ENCODE measurements at regions not wholly inside any gene's neighbourhood (a gene's known extent, or its start where the extent isn't known, plus 50 kb on each side); places are given as distances from the start of the nearest gene placed in this dataset.

GRCh38 chr16:22425036-22425801 is 50.8 kb upstream of the CDR2 start (continued):
- TF ChIP-seq ZNF652 (CRISPR knock-in tag; IDR thresholded peaks at IDR 0.05; ENCODE audit: borderline replicate concordance, low read depth) (no peak), BCL6 (CRISPR knock-in tag; IDR thresholded peaks at IDR 0.05) (no peak), MTF1 (CRISPR knock-in tag; IDR thresholded peaks at IDR 0.05) (no peak), TBX3 (IDR thresholded peaks at IDR 0.05; ENCODE audit: borderline replicate concordance) (no peak), ZNF703 (CRISPR knock-in tag; IDR thresholded peaks at IDR 0.05; ENCODE audit: borderline replicate concordance) (no peak), BRD4 (CRISPR knock-in tag; IDR thresholded peaks at IDR 0.05) (no peak), ZNF687 (CRISPR knock-in tag; IDR thresholded peaks at IDR 0.05) (0 out of 2 replicates have a peak, but pooled peaks have one; percentile 25)
- TF ChIP-seq, protein P1, sequence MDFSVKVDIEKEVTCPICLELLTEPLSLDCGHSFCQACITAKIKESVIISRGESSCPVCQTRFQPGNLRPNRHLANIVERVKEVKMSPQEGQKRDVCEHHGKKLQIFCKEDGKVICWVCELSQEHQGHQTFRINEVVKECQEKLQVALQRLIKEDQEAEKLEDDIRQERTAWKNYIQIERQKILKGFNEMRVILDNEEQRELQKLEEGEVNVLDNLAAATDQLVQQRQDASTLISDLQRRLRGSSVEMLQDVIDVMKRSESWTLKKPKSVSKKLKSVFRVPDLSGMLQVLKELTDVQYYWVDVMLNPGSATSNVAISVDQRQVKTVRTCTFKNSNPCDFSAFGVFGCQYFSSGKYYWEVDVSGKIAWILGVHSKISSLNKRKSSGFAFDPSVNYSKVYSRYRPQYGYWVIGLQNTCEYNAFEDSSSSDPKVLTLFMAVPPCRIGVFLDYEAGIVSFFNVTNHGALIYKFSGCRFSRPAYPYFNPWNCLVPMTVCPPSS (IDR thresholded peaks at IDR 0.05): no peak
